ENCODE measurements at regions not wholly inside any gene's neighbourhood (a gene's known extent, or its start where the extent isn't known, plus 50 kb on each side); places are given as distances from the start of the nearest gene placed in this dataset.

GRCh38 chr9:32069969-32070368 is 314.5 kb upstream of the ACO1 start:
- H3K27me3 ChIP-seq (ENCODE audit: control insufficient read depth in 1 of 2, insufficient read depth in 1 of 2, low read length in 2 of 2): no peaks in the 10 kb centered on the region
- no peak overlapping the region for H3K23ac ChIP-seq (ENCODE audit: low read length in 2 of 2)
- no peak overlapping the region for H3K27ac ChIP-seq (ENCODE audit: low read length, poor library complexity, severe bottlenecking)
- WGBS: 89% methylated on average over 5 of the region's 5 CpGs
- no peak overlapping the region for H4K8ac ChIP-seq (ENCODE audit: low read length)
- H3K36me3 ChIP-seq (ENCODE audit: control insufficient read depth in 1 of 2, insufficient read depth in 2 of 2, low read depth in 1 of 2, low read length in 2 of 2): no peaks in the 10 kb centered on the region
- H2BK5ac ChIP-seq (ENCODE audit: low read depth, low read length, poor library complexity, severe bottlenecking): no peak overlapping the region
- H2AK5ac ChIP-seq (ENCODE audit: low read length, severe bottlenecking): no peak overlapping the region
- H3K4ac ChIP-seq (ENCODE audit: low read depth in 1 of 2, low read length in 2 of 2): no peak overlapping the region
- H3K9me3 ChIP-seq (ENCODE audit: control insufficient read depth, low read length): no peaks in the 10 kb centered on the region
- no peak overlapping the region for H3K4me3 ChIP-seq (ENCODE audit: insufficient read depth in 1 of 2, low read depth in 1 of 2, low read length in 2 of 2)
- no peak overlapping the region for H2BK15ac ChIP-seq (ENCODE audit: low read depth, poor library complexity, severe bottlenecking)
- no peak overlapping the region for H2AFZ ChIP-seq (ENCODE audit: low read depth, low read length)
- no peak overlapping the region for H2BK120ac ChIP-seq (ENCODE audit: low read depth, low read length)
- H4K91ac ChIP-seq (ENCODE audit: low read length): no peak overlapping the region
- no peaks in the 10 kb centered on the region for H3K4me1 ChIP-seq (ENCODE audit: control insufficient read depth, insufficient read depth, low read depth, low read length)
- no peak overlapping the region for H2BK12ac ChIP-seq (ENCODE audit: low read length in 2 of 2)
- H3K18ac ChIP-seq (ENCODE audit: low read depth in 1 of 2, low read length in 2 of 2): no peak overlapping the region
- H3K79me1 ChIP-seq (replicated peaks; ENCODE audit: low read length, poor library complexity, severe bottlenecking): no peaks in the 10 kb centered on the region
- H3K4me2 ChIP-seq (ENCODE audit: low read length, poor library complexity, severe bottlenecking): no peak overlapping the region
- H3K9ac ChIP-seq (ENCODE audit: low read length): no peak overlapping the region
- DNase-seq: no peak
- no peak overlapping the region for H3K14ac ChIP-seq (ENCODE audit: low read length in 2 of 2)

DNA sequence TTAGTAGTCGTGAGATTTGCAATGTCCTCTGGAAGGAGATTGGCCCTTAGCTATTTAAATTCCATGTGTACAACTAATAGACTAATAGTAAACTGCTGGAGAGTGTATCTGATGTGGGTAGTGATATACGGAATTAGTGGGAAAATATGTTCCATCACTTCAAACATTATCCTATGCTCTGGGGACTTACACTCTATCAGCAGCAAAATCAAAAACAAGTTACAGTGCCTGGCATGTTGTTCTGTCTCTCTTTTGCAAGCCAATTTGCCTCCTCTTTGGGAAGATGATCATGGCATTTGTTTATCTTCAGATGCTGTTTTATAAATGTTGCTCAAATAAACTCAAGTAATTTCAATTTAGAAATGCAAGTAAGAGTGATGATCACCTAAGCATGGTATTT is 311.9 kb upstream of the ACO1 start:
- H3K27ac ChIP-seq (ENCODE audit: low read length, poor library complexity, severe bottlenecking): no peak overlapping the region
- DNase-seq: no peak
- H3K79me1 ChIP-seq (replicated peaks; ENCODE audit: low read length, poor library complexity, severe bottlenecking): no peaks in the 10 kb centered on the region
- no peak overlapping the region for H4K8ac ChIP-seq (ENCODE audit: low read length)
- no peak overlapping the region for H4K91ac ChIP-seq (ENCODE audit: low read length)
- H3K36me3 ChIP-seq (ENCODE audit: control insufficient read depth in 1 of 2, insufficient read depth in 2 of 2, low read depth in 1 of 2, low read length in 2 of 2): no peaks in the 10 kb centered on the region
- H3K27me3 ChIP-seq (ENCODE audit: control insufficient read depth in 1 of 2, insufficient read depth in 1 of 2, low read length in 2 of 2): no peaks in the 10 kb centered on the region
- no peak overlapping the region for H2BK5ac ChIP-seq (ENCODE audit: low read depth, low read length, poor library complexity, severe bottlenecking)
- H2BK12ac ChIP-seq (ENCODE audit: low read length in 2 of 2): no peak overlapping the region
- H3K18ac ChIP-seq (ENCODE audit: low read depth in 1 of 2, low read length in 2 of 2): no peak overlapping the region
- H3K4me2 ChIP-seq (ENCODE audit: low read length, poor library complexity, severe bottlenecking): no peak overlapping the region
- H3K9me3 ChIP-seq (ENCODE audit: control insufficient read depth, low read length): no peaks in the 10 kb centered on the region
- WGBS: no CpG with 5 or more reads among the region's 2 CpGs
- no peaks in the 10 kb centered on the region for H3K4me1 ChIP-seq (ENCODE audit: control insufficient read depth, insufficient read depth, low read depth, low read length)
- no peak overlapping the region for H2AFZ ChIP-seq (ENCODE audit: low read depth, low read length)
- no peak overlapping the region for H3K9ac ChIP-seq (ENCODE audit: low read length)
- no peak overlapping the region for H2BK120ac ChIP-seq (ENCODE audit: low read depth, low read length)
- no peak overlapping the region for H3K4me3 ChIP-seq (ENCODE audit: insufficient read depth in 1 of 2, low read depth in 1 of 2, low read length in 2 of 2)
- H2AK5ac ChIP-seq (ENCODE audit: low read length, severe bottlenecking): no peak overlapping the region
- H2BK15ac ChIP-seq (ENCODE audit: low read depth, poor library complexity, severe bottlenecking): no peak overlapping the region
- no peak overlapping the region for H3K14ac ChIP-seq (ENCODE audit: low read length in 2 of 2)
- H3K4ac ChIP-seq (ENCODE audit: low read depth in 1 of 2, low read length in 2 of 2): no peak overlapping the region
- no peak overlapping the region for H3K23ac ChIP-seq (ENCODE audit: low read length in 2 of 2)

DNA sequence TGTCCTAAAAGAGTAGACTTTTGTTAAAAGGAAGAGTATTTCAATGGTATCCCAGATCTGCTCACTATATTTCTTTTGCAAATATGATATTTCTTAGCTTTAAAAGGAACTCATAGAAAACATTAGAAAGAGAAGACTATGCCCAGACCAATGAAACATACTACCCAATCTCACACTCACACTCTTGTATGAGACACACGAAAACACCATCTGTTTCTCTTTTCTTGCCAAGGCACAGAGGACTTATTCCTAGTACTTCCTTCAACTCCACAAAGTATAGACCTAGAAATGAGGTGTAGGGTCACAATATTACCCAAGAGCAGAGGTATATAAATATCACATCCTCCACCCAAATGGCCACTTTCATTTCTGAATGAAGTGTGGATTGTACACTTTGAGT is 292.4 kb upstream of the ACO1 start:
- H3K4me2 ChIP-seq (ENCODE audit: low read length, poor library complexity, severe bottlenecking): no peak overlapping the region

GRCh38 chr9:32117291-32117690 is 267.2 kb upstream of the ACO1 start:
- Histone ChIP-seq H3K27ac (ENCODE audit: low read length, poor library complexity, severe bottlenecking) (no peak overlapping the region), H3K4ac (ENCODE audit: low read depth in 1 of 2, low read length in 2 of 2) (no peak overlapping the region), H2BK15ac (ENCODE audit: low read depth, poor library complexity, severe bottlenecking) (no peak overlapping the region), H2AFZ (ENCODE audit: low read depth, low read length) (no peak overlapping the region), H2BK5ac (ENCODE audit: low read depth, low read length, poor library complexity, severe bottlenecking) (no peak overlapping the region), H4K8ac (ENCODE audit: low read length) (no peak overlapping the region), H3K4me1 (ENCODE audit: control insufficient read depth, insufficient read depth, low read depth, low read length) (no peaks in the 10 kb centered on the region), H3K18ac (ENCODE audit: low read depth in 1 of 2, low read length in 2 of 2) (no peak overlapping the region), H3K4me3 (ENCODE audit: insufficient read depth in 1 of 2, low read depth in 1 of 2, low read length in 2 of 2) (no peak overlapping the region), H3K9me3 (ENCODE audit: control insufficient read depth, low read length) (peaks cover 3% of the 10 kb centered on the region), H2BK12ac (ENCODE audit: low read length in 2 of 2) (no peak overlapping the region), H3K27me3 (ENCODE audit: control insufficient read depth in 1 of 2, insufficient read depth in 1 of 2, low read length in 2 of 2) (no peaks in the 10 kb centered on the region), H2BK120ac (ENCODE audit: low read depth, low read length) (no peak overlapping the region), H3K23ac (ENCODE audit: low read length in 2 of 2) (no peak overlapping the region), H4K91ac (ENCODE audit: low read length) (no peak overlapping the region), H2AK5ac (ENCODE audit: low read length, severe bottlenecking) (no peak overlapping the region), H3K36me3 (ENCODE audit: control insufficient read depth in 1 of 2, insufficient read depth in 2 of 2, low read depth in 1 of 2, low read length in 2 of 2) (no peaks in the 10 kb centered on the region), H3K9ac (ENCODE audit: low read length) (no peak overlapping the region), H3K4me2 (ENCODE audit: low read length, poor library complexity, severe bottlenecking) (no peak overlapping the region), H3K79me1 (replicated peaks; ENCODE audit: low read length, poor library complexity, severe bottlenecking) (no peaks in the 10 kb centered on the region), H3K14ac (ENCODE audit: low read length in 2 of 2) (no peak overlapping the region)
- WGBS: 48% methylated on average over 2 of the region's 2 CpGs
- DNase-seq: no peak

More for the DNA sequence above, 292.4 kb upstream of the ACO1 start:
- Histone ChIP-seq H3K14ac (ENCODE audit: low read length in 2 of 2) (no peak overlapping the region), H3K79me1 (replicated peaks; ENCODE audit: low read length, poor library complexity, severe bottlenecking) (no peaks in the 10 kb centered on the region), H3K4me3 (ENCODE audit: insufficient read depth in 1 of 2, low read depth in 1 of 2, low read length in 2 of 2) (no peak overlapping the region), H2BK15ac (ENCODE audit: low read depth, poor library complexity, severe bottlenecking) (no peak overlapping the region), H3K27me3 (ENCODE audit: control insufficient read depth in 1 of 2, insufficient read depth in 1 of 2, low read length in 2 of 2) (no peaks in the 10 kb centered on the region), H3K18ac (ENCODE audit: low read depth in 1 of 2, low read length in 2 of 2) (no peak overlapping the region), H3K27ac (ENCODE audit: low read length, poor library complexity, severe bottlenecking) (no peak overlapping the region), H3K9me3 (ENCODE audit: control insufficient read depth, low read length) (peaks cover 6% of the 10 kb centered on the region), H4K91ac (ENCODE audit: low read length) (no peak overlapping the region), H2AFZ (ENCODE audit: low read depth, low read length) (no peak overlapping the region), H2AK5ac (ENCODE audit: low read length, severe bottlenecking) (no peak overlapping the region), H2BK120ac (ENCODE audit: low read depth, low read length) (no peak overlapping the region), H4K8ac (ENCODE audit: low read length) (no peak overlapping the region), H3K4ac (ENCODE audit: low read depth in 1 of 2, low read length in 2 of 2) (no peak overlapping the region), H3K23ac (ENCODE audit: low read length in 2 of 2) (no peak overlapping the region), H3K36me3 (ENCODE audit: control insufficient read depth in 1 of 2, insufficient read depth in 2 of 2, low read depth in 1 of 2, low read length in 2 of 2) (no peaks in the 10 kb centered on the region), H3K4me1 (ENCODE audit: control insufficient read depth, insufficient read depth, low read depth, low read length) (no peaks in the 10 kb centered on the region), H2BK12ac (ENCODE audit: low read length in 2 of 2) (no peak overlapping the region), H3K9ac (ENCODE audit: low read length) (no peak overlapping the region), H2BK5ac (ENCODE audit: low read depth, low read length, poor library complexity, severe bottlenecking) (no peak overlapping the region)
- 67% methylated on average over 1 of the region's 1 CpG for WGBS
- no peak for DNase-seq
